Gastrocnemius medialis (tissue), 4 donors: ENCODE measurements at regions not wholly inside any gene's neighbourhood (a gene's known extent, or its start where the extent isn't known, plus 50 kb on each side); places are given as distances from the start of the nearest gene placed in this dataset.

Experiments
- ATAC-seq, 2 donors: fragments of 150-250 bp; one replicate each; pipeline ENCODE4 v1.9.1; 2016
- DNase-seq, 2 donors: peaks; one replicate each; pipeline ENCODE4 v3.0.0-alpha.2; 2019
- H3K27ac ChIP-seq, 4 donors: fragments of 200-600 bp; sonication (generic); 1 replicate in 1 of 4; 2 replicates in 3 of 4; pipeline ENCODE4 v1.5.1; 2016 to 2018; ENCODE audit warnings: mild to moderate bottlenecking in 2 of 4, moderate library complexity in 1 of 4
- H3K27me3 ChIP-seq, 3 donors: fragments of 200-600 bp; sonication (generic) in 2 of 3; 1 replicate in 1 of 3; 2 replicates in 2 of 3; pipeline versions ENCODE4 v1.5.1 to v1.6.0; 2016 to 2019; ENCODE audit warnings: mild to moderate bottlenecking in 1 of 3, moderate library complexity in 1 of 3
- H3K36me3 ChIP-seq, 2 donors: fragments of 200-600 bp; sonication (generic) in 1 of 2; one replicate each; pipeline ENCODE4 v1.5.1; 2017 to 2018
- H3K4me1 ChIP-seq, 2 donors: fragments of 200-600 bp; sonication (generic) in 1 of 2; one replicate each; pipeline ENCODE4 v1.5.1; 2016 to 2017; ENCODE audit warnings: mild to moderate bottlenecking in 2 of 2
- H3K4me3 ChIP-seq, 4 donors: fragments of 200-600 bp; sonication (generic) in 3 of 4; 1 replicate in 1 of 4; 2 replicates in 3 of 4; pipeline ENCODE4 v1.5.1; 2016 to 2019; ENCODE audit warnings: mild to moderate bottlenecking in 2 of 4
- H3K9me3 ChIP-seq, 3 donors: fragments of 200-600 bp; sonication (generic) in 2 of 3; 1 replicate in 1 of 3; 2 replicates in 2 of 3; pipeline ENCODE4 v1.5.1; 2016 to 2019
- CTCF ChIP-seq, 5 experiments: fragments of 450-650 bp in 3 of 5; fragments of 200-600 bp in 2 of 5; sonication (generic) in 2 of 5; IDR thresholded peaks in 4 of 5; conservative IDR thresholded peaks in 1 of 5; 1 replicate in 4 of 5; 2 replicates in 1 of 5; pipeline ENCODE4 v1.5.1; 2016 to 2019; ENCODE audit warnings: antibody characterized with exemption in 5 of 5, mild to moderate bottlenecking in 3 of 5, moderate library complexity in 3 of 5
- POLR2A ChIP-seq, 2 donors: fragments of 450-650 bp; IDR thresholded peaks; one replicate each; pipeline ENCODE4 v1.6.1; 2017; ENCODE audit warnings: antibody characterized with exemption in 2 of 2, mild to moderate bottlenecking in 2 of 2, moderate library complexity in 2 of 2
- in situ Hi-C, 4 donors: fragments of 200-750 bp; cut with MboI; loops; one replicate each; pipeline versions ENCODE4 v1.15.0 to v1.8.0; 2017; ENCODE audit warnings: low sequenced_read_pairs in 4 of 4
- intact Hi-C: fragments of 100-400 bp; cut with DNase I; formaldehyde crosslinking; loops from one replicate; pipeline ENCODE4 v1.15.1; 2023; ENCODE audit warnings: low total_unique reads

GRCh38 chr3:107452436-107452835 is 70.3 kb upstream of the BBX start:
- in situ Hi-C loops: no loop called here

GRCh38 chr3:107453504-107453903 is 69.3 kb upstream of the BBX start:
- no peak for DNase-seq
- Histone ChIP-seq H3K27me3 (no peaks in the 10 kb centered on the region), H3K4me1 (no peaks in the 10 kb centered on the region), H3K27ac (no peak overlapping the region), H3K36me3 (no peaks in the 10 kb centered on the region), H3K4me3 (no peak overlapping the region), H3K9me3 (no peaks in the 10 kb centered on the region)
- ATAC-seq: no peak
- no peak for TF ChIP-seq POLR2A (IDR thresholded peaks at IDR 0.05)
- no peak for TF ChIP-seq CTCF (IDR thresholded peaks at IDR 0.05 in 4 of 5, conservative IDR thresholded peaks at IDR 0.05 in 1 of 5)
- intact Hi-C loops (no loop called here), in situ Hi-C loops (no loop called here)

More at GRCh38 chr3:107452436-107452835, 70.3 kb upstream of the BBX start:
- Histone ChIP-seq H3K4me3 (no peak overlapping the region), H3K4me1 (no peaks in the 10 kb centered on the region), H3K27ac (no peak overlapping the region), H3K27me3 (no peaks in the 10 kb centered on the region), H3K9me3 (no peaks in the 10 kb centered on the region), H3K36me3 (no peaks in the 10 kb centered on the region)
- TF ChIP-seq CTCF (IDR thresholded peaks at IDR 0.05 in 4 of 5, conservative IDR thresholded peaks at IDR 0.05 in 1 of 5) (no peak), POLR2A (IDR thresholded peaks at IDR 0.05) (no peak)
- intact Hi-C loops: no loop called here
- DNase-seq (no peak), ATAC-seq (no peak)

- no peak for ATAC-seq
- H3K36me3 ChIP-seq: no peaks in the 10 kb centered on the region
- H3K4me3 ChIP-seq: no peak overlapping the region
- no peak for TF ChIP-seq CTCF (IDR thresholded peaks at IDR 0.05 in 4 of 5, conservative IDR thresholded peaks at IDR 0.05 in 1 of 5)
- no peak for TF ChIP-seq POLR2A (IDR thresholded peaks at IDR 0.05)
- H3K27me3 ChIP-seq: no peaks in the 10 kb centered on the region
- H3K9me3 ChIP-seq: no peaks in the 10 kb centered on the region
- no peak overlapping the region for H3K27ac ChIP-seq
- no peak for DNase-seq
- in situ Hi-C loops: no loop called here
- intact Hi-C loops: no loop called here
- H3K4me1 ChIP-seq: no peaks in the 10 kb centered on the region
Observed at GRCh38 chr3:107455621-107456020, 67.1 kb upstream of the BBX start.

- no peaks in the 10 kb centered on the region for H3K27me3 ChIP-seq
- in situ Hi-C loops: no loop called here
- TF ChIP-seq CTCF (IDR thresholded peaks at IDR 0.05 in 4 of 5, conservative IDR thresholded peaks at IDR 0.05 in 1 of 5) (no peak), POLR2A (IDR thresholded peaks at IDR 0.05) (no peak)
- H3K36me3 ChIP-seq: no peaks in the 10 kb centered on the region
- intact Hi-C loops: no loop called here
- H3K27ac ChIP-seq: no peak overlapping the region
- H3K4me1 ChIP-seq: no peaks in the 10 kb centered on the region
- H3K4me3 ChIP-seq: no peak overlapping the region
- no peaks in the 10 kb centered on the region for H3K9me3 ChIP-seq
- ATAC-seq (no peak), DNase-seq (no peak)
Observed at GRCh38 chr3:107456501-107456900, 66.3 kb upstream of the BBX start.

- H3K9me3 ChIP-seq: no peaks in the 10 kb centered on the region
- no peaks in the 10 kb centered on the region for H3K4me1 ChIP-seq
- DNase-seq (no peak), ATAC-seq (no peak)
- no peaks in the 10 kb centered on the region for H3K27me3 ChIP-seq
- no peak for TF ChIP-seq CTCF (IDR thresholded peaks at IDR 0.05 in 4 of 5, conservative IDR thresholded peaks at IDR 0.05 in 1 of 5)
- no peak for TF ChIP-seq POLR2A (IDR thresholded peaks at IDR 0.05)
- H3K4me3 ChIP-seq: no peak overlapping the region
- H3K27ac ChIP-seq: no peak overlapping the region
- intact Hi-C loops (no loop called here), in situ Hi-C loops (no loop called here)
- no peaks in the 10 kb centered on the region for H3K36me3 ChIP-seq
Observed at GRCh38 chr3:107458871-107459270, 63.9 kb upstream of the BBX start.
